ENCODE measurements at regions not wholly inside any gene's neighbourhood (a gene's known extent, or its start where the extent isn't known, plus 50 kb on each side); places are given as distances from the start of the nearest gene placed in this dataset.

DNA sequence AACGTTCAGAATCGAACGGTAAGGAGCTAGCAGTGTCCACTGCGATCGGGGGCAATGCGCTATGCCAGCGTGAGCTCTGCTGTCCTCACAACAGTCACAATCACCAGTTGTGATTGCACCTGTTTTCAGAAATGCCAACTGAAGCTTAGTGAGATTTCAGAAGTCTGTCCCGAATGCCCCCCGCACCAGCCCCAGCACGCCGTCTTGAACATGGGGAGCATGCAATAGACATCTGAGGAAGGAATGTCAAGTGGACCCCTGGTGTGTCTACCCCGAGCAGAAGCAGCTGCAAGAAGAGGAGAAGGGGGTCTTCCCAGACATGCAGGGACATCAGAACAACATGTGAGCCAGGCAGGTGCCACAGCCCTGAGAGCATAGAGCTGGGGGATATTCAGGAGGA lies 125.7 kb upstream of the CHST15 start:
- no peak overlapping the region for H3K4me3 ChIP-seq (ENCODE audit: low read length)
- H3K79me2 ChIP-seq (ENCODE audit: control insufficient read depth, low read length): no peaks in the 10 kb centered on the region
- H4K20me1 ChIP-seq (ENCODE audit: control insufficient read depth, insufficient read depth, low read depth, low read length): no peaks in the 10 kb centered on the region
- H3K36me3 ChIP-seq (ENCODE audit: control insufficient read depth, low read length): no peaks in the 10 kb centered on the region
- peaks cover 4% of the 10 kb centered on the region; the same call in 1 of the 2 replicates for H3K27me3 ChIP-seq (ENCODE audit: control insufficient read depth, low read length)
- peaks cover 26% of the 10 kb centered on the region for H3K4me1 ChIP-seq (ENCODE audit: control insufficient read depth, low read length)
- no peak overlapping the region for H3K27ac ChIP-seq (ENCODE audit: low read depth, low read length)
- no peak overlapping the region for H3K4me2 ChIP-seq (ENCODE audit: low read length)
- no peaks in the 10 kb centered on the region for H3K9me3 ChIP-seq (ENCODE audit: control insufficient read depth, insufficient read depth, low read length)
- no peaks in the 10 kb centered on the region for H3F3A ChIP-seq (ENCODE audit: control insufficient read depth, insufficient read depth)
- H3K9me2 ChIP-seq (replicated peaks; ENCODE audit: control insufficient read depth, low read length): no peaks in the 10 kb centered on the region
- no peak for TF ChIP-seq EZH2phosphoT487 (IDR thresholded peaks at IDR 0.05; ENCODE audit: borderline replicate concordance, low read length)
- TF ChIP-seq, protein P1, sequence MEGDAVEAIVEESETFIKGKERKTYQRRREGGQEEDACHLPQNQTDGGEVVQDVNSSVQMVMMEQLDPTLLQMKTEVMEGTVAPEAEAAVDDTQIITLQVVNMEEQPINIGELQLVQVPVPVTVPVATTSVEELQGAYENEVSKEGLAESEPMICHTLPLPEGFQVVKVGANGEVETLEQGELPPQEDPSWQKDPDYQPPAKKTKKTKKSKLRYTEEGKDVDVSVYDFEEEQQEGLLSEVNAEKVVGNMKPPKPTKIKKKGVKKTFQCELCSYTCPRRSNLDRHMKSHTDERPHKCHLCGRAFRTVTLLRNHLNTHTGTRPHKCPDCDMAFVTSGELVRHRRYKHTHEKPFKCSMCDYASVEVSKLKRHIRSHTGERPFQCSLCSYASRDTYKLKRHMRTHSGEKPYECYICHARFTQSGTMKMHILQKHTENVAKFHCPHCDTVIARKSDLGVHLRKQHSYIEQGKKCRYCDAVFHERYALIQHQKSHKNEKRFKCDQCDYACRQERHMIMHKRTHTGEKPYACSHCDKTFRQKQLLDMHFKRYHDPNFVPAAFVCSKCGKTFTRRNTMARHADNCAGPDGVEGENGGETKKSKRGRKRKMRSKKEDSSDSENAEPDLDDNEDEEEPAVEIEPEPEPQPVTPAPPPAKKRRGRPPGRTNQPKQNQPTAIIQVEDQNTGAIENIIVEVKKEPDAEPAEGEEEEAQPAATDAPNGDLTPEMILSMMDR (IDR thresholded peaks at IDR 0.05; ENCODE audit: low read depth, low read length, poor library complexity, severe bottlenecking): no peak

DNA sequence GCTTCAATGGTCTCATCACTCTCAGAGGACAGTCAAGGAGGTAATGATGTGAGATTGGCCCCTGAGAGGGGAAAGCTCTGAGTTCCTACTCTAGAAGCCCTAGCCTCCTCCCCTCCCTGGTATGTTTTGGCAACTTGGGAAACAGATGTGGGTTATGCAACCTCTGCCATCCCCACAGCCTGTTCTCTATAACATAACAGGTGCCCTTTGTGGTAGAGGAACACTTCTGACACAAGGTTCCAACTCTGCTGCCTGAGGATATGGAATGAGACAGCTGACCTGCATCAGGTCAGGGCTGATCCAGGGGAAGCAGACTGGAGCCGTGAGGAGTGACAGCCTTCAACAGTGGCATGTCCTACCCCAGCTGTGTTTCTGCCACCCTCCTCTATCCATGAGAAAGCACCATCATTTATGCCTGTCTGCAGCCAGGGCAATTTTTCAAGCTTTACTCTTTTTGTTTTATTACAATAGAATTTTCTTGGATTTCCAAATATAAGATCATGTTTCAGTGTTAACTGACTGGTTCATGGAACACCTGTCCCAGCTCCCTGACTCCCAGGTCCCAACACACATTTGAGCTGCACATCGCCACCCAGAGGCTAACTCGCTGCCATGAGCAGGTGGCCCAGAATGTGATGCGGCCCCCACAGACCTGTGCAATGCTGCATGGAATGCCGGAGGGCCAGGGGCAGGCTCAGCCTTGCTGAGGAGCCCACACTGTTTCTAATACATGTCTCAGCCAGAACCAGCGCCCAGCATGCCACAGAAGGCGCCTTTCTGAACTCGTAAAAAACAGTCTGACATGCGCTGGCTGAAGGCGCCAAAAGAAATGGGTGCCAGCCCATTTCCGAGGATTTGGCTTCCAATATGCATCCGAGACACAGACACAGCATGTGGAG lies 124.8 kb upstream of the CHST15 start:
- no peak overlapping the region for H3K4me2 ChIP-seq (ENCODE audit: low read length)
- H3K9me2 ChIP-seq (replicated peaks; ENCODE audit: control insufficient read depth, low read length): no peaks in the 10 kb centered on the region
- H3K4me1 ChIP-seq (ENCODE audit: control insufficient read depth, low read length): peaks cover 25% of the 10 kb centered on the region
- H3F3A ChIP-seq (ENCODE audit: control insufficient read depth, insufficient read depth): no peaks in the 10 kb centered on the region
- TF ChIP-seq, protein P1 (IDR thresholded peaks at IDR 0.05; ENCODE audit: low read depth, low read length, poor library complexity, severe bottlenecking): peak; percentile 52
- TF ChIP-seq EZH2phosphoT487 (IDR thresholded peaks at IDR 0.05; ENCODE audit: borderline replicate concordance, low read length): no peak
- no peaks in the 10 kb centered on the region for H3K79me2 ChIP-seq (ENCODE audit: control insufficient read depth, low read length)
- no peak overlapping the region for H3K4me3 ChIP-seq (ENCODE audit: low read length)
- H4K20me1 ChIP-seq (ENCODE audit: control insufficient read depth, insufficient read depth, low read depth, low read length): no peaks in the 10 kb centered on the region
- H3K27me3 ChIP-seq (ENCODE audit: control insufficient read depth, low read length): peaks cover 4% of the 10 kb centered on the region; the same call in 1 of the 2 replicates
- H3K9me3 ChIP-seq (ENCODE audit: control insufficient read depth, insufficient read depth, low read length): no peaks in the 10 kb centered on the region
- H3K36me3 ChIP-seq (ENCODE audit: control insufficient read depth, low read length): no peaks in the 10 kb centered on the region
- no peak overlapping the region for H3K27ac ChIP-seq (ENCODE audit: low read depth, low read length)

DNA sequence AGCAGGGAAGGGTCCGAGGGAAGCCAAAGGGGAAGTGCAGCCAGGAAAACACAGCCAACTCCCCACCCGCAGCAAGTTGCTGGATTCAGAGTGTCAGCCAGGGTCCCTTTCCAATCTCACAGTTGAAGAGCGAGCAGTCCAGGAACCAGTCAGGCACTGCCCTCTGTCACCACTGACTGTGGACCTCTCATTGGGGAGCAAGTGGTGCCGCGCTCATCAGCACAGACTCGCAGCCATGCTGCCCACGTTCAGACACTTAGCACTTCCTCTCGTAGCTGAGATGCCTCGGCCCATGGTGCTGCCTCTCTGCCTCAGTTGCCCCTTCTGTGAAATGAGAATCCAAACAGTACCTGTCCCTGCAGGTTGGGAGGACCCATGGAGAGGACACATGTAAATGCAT lies 123.6 kb upstream of the CHST15 start:
- Histone ChIP-seq H3K4me3 (ENCODE audit: low read length) (no peak overlapping the region), H3K9me2 (replicated peaks; ENCODE audit: control insufficient read depth, low read length) (no peaks in the 10 kb centered on the region), H3K79me2 (ENCODE audit: control insufficient read depth, low read length) (no peaks in the 10 kb centered on the region), H3K36me3 (ENCODE audit: control insufficient read depth, low read length) (no peaks in the 10 kb centered on the region), H3K9me3 (ENCODE audit: control insufficient read depth, insufficient read depth, low read length) (no peaks in the 10 kb centered on the region), H3K27ac (ENCODE audit: low read depth, low read length) (no peak overlapping the region), H3K27me3 (ENCODE audit: control insufficient read depth, low read length) (peaks cover 4% of the 10 kb centered on the region; the same call in 1 of the 2 replicates), H3K4me2 (ENCODE audit: low read length) (no peak overlapping the region), H4K20me1 (ENCODE audit: control insufficient read depth, insufficient read depth, low read depth, low read length) (no peaks in the 10 kb centered on the region), H3K4me1 (ENCODE audit: control insufficient read depth, low read length) (peaks cover 13% of the 10 kb centered on the region), H3F3A (ENCODE audit: control insufficient read depth, insufficient read depth) (no peaks in the 10 kb centered on the region)
- TF ChIP-seq, protein P1 (IDR thresholded peaks at IDR 0.05; ENCODE audit: low read depth, low read length, poor library complexity, severe bottlenecking): no peak
- no peak for TF ChIP-seq EZH2phosphoT487 (IDR thresholded peaks at IDR 0.05; ENCODE audit: borderline replicate concordance, low read length)
